ENCODE measurements at regions not wholly inside any gene's neighbourhood (a gene's known extent, or its start where the extent isn't known, plus 50 kb on each side); places are given as distances from the start of the nearest gene placed in this dataset.

GRCh38 chr9:2985343-2985742 lies 141.4 kb upstream of the PUM3 start:
- H3K4me1 ChIP-seq (ENCODE audit: control insufficient read depth, extremely low read depth, insufficient read depth, low read length) = no peaks in the 10 kb centered on the region
- no peaks in the 10 kb centered on the region for H3K9me3 ChIP-seq (ENCODE audit: control insufficient read depth, insufficient read depth, low read depth, low read length)
- H3K36me3 ChIP-seq (ENCODE audit: control insufficient read depth, insufficient read depth, low read length) = no peaks in the 10 kb centered on the region
- no peaks in the 10 kb centered on the region for H3K79me2 ChIP-seq (ENCODE audit: control insufficient read depth, insufficient read depth, low read length)
- H4K20me1 ChIP-seq (ENCODE audit: control insufficient read depth, extremely low read depth, insufficient read depth, low read length) = no peaks in the 10 kb centered on the region
- no peaks in the 10 kb centered on the region for H3K27me3 ChIP-seq (ENCODE audit: control insufficient read depth, insufficient read depth, low read length)
- TF ChIP-seq CTCF (conservative IDR thresholded peaks at IDR 0.05 in 1 of 2, IDR thresholded peaks at IDR 0.05 in 1 of 2; ENCODE audit: low read depth in 1 of 2, low read length in 2 of 2) (no peak), EZH2 (IDR thresholded peaks at IDR 0.05; ENCODE audit: low read length, missing control alignments) (no peak)
- H3K27ac ChIP-seq (ENCODE audit: insufficient read depth, low read length) = no peak overlapping the region
- DNase-seq (ENCODE audit: low read depth in 2 of 2) = no peak
- H2AFZ ChIP-seq (ENCODE audit: low read length) = no peak overlapping the region
- no peak overlapping the region for H3K9ac ChIP-seq (ENCODE audit: insufficient read depth, low read length)
- no peak overlapping the region for H3K4me3 ChIP-seq (replicated peaks in 1 of 4; ENCODE audit: control extremely low read depth in 1 of 4, insufficient read depth in 1 of 4, low read depth in 3 of 4, low read length in 4 of 4)
- no peak overlapping the region for H3K4me2 ChIP-seq (ENCODE audit: extremely low read depth, insufficient read depth, low read length)

GRCh38 chr9:2984491-2984890 lies 140.6 kb upstream of the PUM3 start:
- Histone ChIP-seq H3K36me3 (ENCODE audit: control insufficient read depth, insufficient read depth, low read length) (no peaks in the 10 kb centered on the region), H4K20me1 (ENCODE audit: control insufficient read depth, extremely low read depth, insufficient read depth, low read length) (no peaks in the 10 kb centered on the region), H3K4me3 (replicated peaks in 1 of 4; ENCODE audit: control extremely low read depth in 1 of 4, insufficient read depth in 1 of 4, low read depth in 3 of 4, low read length in 4 of 4) (no peak overlapping the region), H3K4me1 (ENCODE audit: control insufficient read depth, extremely low read depth, insufficient read depth, low read length) (no peaks in the 10 kb centered on the region), H2AFZ (ENCODE audit: low read length) (no peak overlapping the region), H3K27me3 (ENCODE audit: control insufficient read depth, insufficient read depth, low read length) (no peaks in the 10 kb centered on the region), H3K9me3 (ENCODE audit: control insufficient read depth, insufficient read depth, low read depth, low read length) (no peaks in the 10 kb centered on the region), H3K79me2 (ENCODE audit: control insufficient read depth, insufficient read depth, low read length) (no peaks in the 10 kb centered on the region), H3K4me2 (ENCODE audit: extremely low read depth, insufficient read depth, low read length) (no peak overlapping the region), H3K9ac (ENCODE audit: insufficient read depth, low read length) (no peak overlapping the region), H3K27ac (ENCODE audit: insufficient read depth, low read length) (no peak overlapping the region)
- DNase-seq (ENCODE audit: low read depth in 2 of 2) = no peak
- TF ChIP-seq CTCF (conservative IDR thresholded peaks at IDR 0.05 in 1 of 2, IDR thresholded peaks at IDR 0.05 in 1 of 2; ENCODE audit: low read depth in 1 of 2, low read length in 2 of 2) (no peak), EZH2 (IDR thresholded peaks at IDR 0.05; ENCODE audit: low read length, missing control alignments) (no peak)

GRCh38 chr9:2979957-2980610 lies 136.2 kb upstream of the PUM3 start:
- Histone ChIP-seq H4K20me1 (ENCODE audit: control insufficient read depth, extremely low read depth, insufficient read depth, low read length) (no peaks in the 10 kb centered on the region), H3K4me1 (ENCODE audit: control insufficient read depth, extremely low read depth, insufficient read depth, low read length) (no peaks in the 10 kb centered on the region), H3K36me3 (ENCODE audit: control insufficient read depth, insufficient read depth, low read length) (no peaks in the 10 kb centered on the region), H3K27me3 (ENCODE audit: control insufficient read depth, insufficient read depth, low read length) (no peaks in the 10 kb centered on the region), H2AFZ (ENCODE audit: low read length) (no peak overlapping the region), H3K79me2 (ENCODE audit: control insufficient read depth, insufficient read depth, low read length) (no peaks in the 10 kb centered on the region), H3K4me3 (replicated peaks in 1 of 4; ENCODE audit: control extremely low read depth in 1 of 4, insufficient read depth in 1 of 4, low read depth in 3 of 4, low read length in 4 of 4) (no peak overlapping the region), H3K9ac (ENCODE audit: insufficient read depth, low read length) (no peak overlapping the region), H3K4me2 (ENCODE audit: extremely low read depth, insufficient read depth, low read length) (no peak overlapping the region), H3K9me3 (ENCODE audit: control insufficient read depth, insufficient read depth, low read depth, low read length) (no peaks in the 10 kb centered on the region), H3K27ac (ENCODE audit: insufficient read depth, low read length) (no peak overlapping the region)
- TF ChIP-seq CTCF (conservative IDR thresholded peaks at IDR 0.05 in 1 of 2, IDR thresholded peaks at IDR 0.05 in 1 of 2; ENCODE audit: low read depth in 1 of 2, low read length in 2 of 2) = no peak
- no peak for TF ChIP-seq EZH2 (IDR thresholded peaks at IDR 0.05; ENCODE audit: low read length, missing control alignments)
- DNase-seq (ENCODE audit: low read depth in 2 of 2) = no peak
